WTC11 (cell line): ENCODE measurements at regions not wholly inside any gene's neighbourhood (a gene's known extent, or its start where the extent isn't known, plus 50 kb on each side); places are given as distances from the start of the nearest gene placed in this dataset.

Source experiments
- AR ChIP-seq: fragments of 250-450 bp; sonication (Bioruptor Pico); IDR thresholded peaks from 2 replicates; pipeline ENCODE4 v1.9.0; 2021; ENCODE audit warnings: mild to moderate bottlenecking
- ATF3 ChIP-seq: sonication (generic); formaldehyde crosslinking; conservative IDR thresholded peaks from 2 replicates; pipeline ENCODE4 v1.8.1; 2022; ENCODE audit warnings: mild to moderate bottlenecking, missing genetic modification reagents
- CDX4 ChIP-seq: fragments of 250-450 bp; sonication (Bioruptor Pico); IDR thresholded peaks from 2 replicates; pipeline ENCODE4 v1.9.0; 2021; ENCODE audit warnings: moderate library complexity, mild to moderate bottlenecking, inconsistent platforms, borderline replicate concordance
- E2F5 ChIP-seq: sonication (generic); formaldehyde crosslinking; IDR thresholded peaks from 2 replicates; pipeline ENCODE4 v1.8.1; 2022; ENCODE audit warnings: mild to moderate bottlenecking, moderate library complexity, missing genetic modification reagents
- EMX1 ChIP-seq: fragments of 250-450 bp; sonication (Bioruptor Pico); IDR thresholded peaks from 2 replicates; pipeline ENCODE4 v1.8.0; 2021; ENCODE audit warnings: mild to moderate bottlenecking
- FOXK1 ChIP-seq: sonication (generic); formaldehyde crosslinking; IDR thresholded peaks from 2 replicates; pipeline ENCODE4 v1.8.0; 2022; ENCODE audit warnings: mild to moderate bottlenecking, moderate library complexity, missing genetic modification reagents
- FOXP4 ChIP-seq: sonication (generic); formaldehyde crosslinking; IDR thresholded peaks from 2 replicates; pipeline ENCODE4 v1.8.0; 2022; ENCODE audit warnings: mild to moderate bottlenecking, missing genetic modification reagents
- KAT7 ChIP-seq: sonication (generic); formaldehyde crosslinking; IDR thresholded peaks from 2 replicates; pipeline ENCODE4 v1.8.1; 2023; ENCODE audit warnings: missing genetic modification reagents, mild to moderate bottlenecking, borderline replicate concordance
- MAX ChIP-seq: sonication (generic); formaldehyde crosslinking; IDR thresholded peaks from 2 replicates; pipeline ENCODE4 v1.8.0; 2022; ENCODE audit warnings: mild to moderate bottlenecking, missing genetic modification reagents
- MXD4 ChIP-seq: fragments of 250-450 bp; sonication (Bioruptor Pico); IDR thresholded peaks from 2 replicates; pipeline ENCODE4 v1.8.0; 2021; ENCODE audit warnings: mild to moderate bottlenecking, moderate library complexity, borderline replicate concordance
- MYBL2 ChIP-seq: sonication (generic); formaldehyde crosslinking; IDR thresholded peaks from 2 replicates; pipeline ENCODE4 v1.8.1; 2023; ENCODE audit warnings: mild to moderate bottlenecking, moderate library complexity, missing genetic modification reagents
- NFYB ChIP-seq: sonication (generic); formaldehyde crosslinking; conservative IDR thresholded peaks from 2 replicates; pipeline ENCODE4 v1.8.0; 2022; ENCODE audit warnings: low read depth, missing genetic modification reagents
- NR2C2 ChIP-seq: sonication (generic); formaldehyde crosslinking; IDR thresholded peaks from 2 replicates; pipeline ENCODE4 v1.8.0; 2022; ENCODE audit warnings: mild to moderate bottlenecking, missing genetic modification reagents
- PRDM15 ChIP-seq: sonication (generic); formaldehyde crosslinking; IDR thresholded peaks from 2 replicates; pipeline ENCODE4 v1.8.0; 2022; ENCODE audit warnings: missing genetic modification reagents
- PREB ChIP-seq: sonication (generic); formaldehyde crosslinking; IDR thresholded peaks from 2 replicates; pipeline ENCODE4 v1.8.1; 2022; ENCODE audit warnings: mild to moderate bottlenecking, missing genetic modification reagents, moderate library complexity, borderline replicate concordance
- SP1 ChIP-seq: sonication (generic); formaldehyde crosslinking; conservative IDR thresholded peaks from 2 replicates; pipeline ENCODE4 v1.8.1; 2022; ENCODE audit warnings: missing genetic modification reagents
- TEAD4 ChIP-seq: sonication (generic); formaldehyde crosslinking; IDR thresholded peaks from 2 replicates; pipeline ENCODE4 v1.8.0; 2022; ENCODE audit warnings: mild to moderate bottlenecking, missing genetic modification reagents
- ZNF232 ChIP-seq: sonication (generic); formaldehyde crosslinking; IDR thresholded peaks from 2 replicates; pipeline ENCODE4 v1.8.0; 2022; ENCODE audit warnings: mild to moderate bottlenecking, missing genetic modification reagents
- ZNF532 ChIP-seq: fragments of 250-450 bp; sonication (Bioruptor Pico); IDR thresholded peaks from 2 replicates; pipeline ENCODE4 v1.9.0; 2021; ENCODE audit warnings: mild to moderate bottlenecking, borderline replicate concordance

GRCh38 chr2:16105669-16106281 is 165.4 kb downstream of the MYCN start (continued):
- TF ChIP-seq MAX (CRISPR knock-in tag): no peak; the same call in 1 of the 2 replicates
- TF ChIP-seq MXD4 (CRISPR knock-in tag): no peak
- no peak for TF ChIP-seq NFYB
- peak; percentile 58; the same call in 1 of the 2 replicates for TF ChIP-seq FOXK1
- no peak for TF ChIP-seq ATF3
- TF ChIP-seq TEAD4 (CRISPR knock-in tag): no peak; the same call in 1 of the 2 replicates
- no peak for TF ChIP-seq AR (CRISPR knock-in tag)
- TF ChIP-seq KAT7 (CRISPR knock-in tag): no peak
- TF ChIP-seq E2F5 (CRISPR knock-in tag): peak; percentile 64
- no peak for TF ChIP-seq PREB
- no peak for TF ChIP-seq PRDM15
- no peak for TF ChIP-seq EMX1 (CRISPR knock-in tag)
- peak; percentile 21; the same call in 1 of the 2 replicates for TF ChIP-seq ZNF232
- TF ChIP-seq ZNF532 (CRISPR knock-in tag): no peak
- TF ChIP-seq CDX4: no peak
- TF ChIP-seq MYBL2 (CRISPR knock-in tag): no peak
- TF ChIP-seq SP1: peak; percentile 36; the same call in 1 of the 2 replicates
- no peak for TF ChIP-seq FOXP4 (CRISPR knock-in tag)
- no peak for TF ChIP-seq NR2C2 (CRISPR knock-in tag)
